ENCODE measurements at regions not wholly inside any gene's neighbourhood (a gene's known extent, or its start where the extent isn't known, plus 50 kb on each side); places are given as distances from the start of the nearest gene placed in this dataset.
"Not testable (repeated sequence)": the region's sequence is repeated elsewhere in the genome, so short reads cannot be mapped to it uniquely, and the experiment has no call there.

DNA sequence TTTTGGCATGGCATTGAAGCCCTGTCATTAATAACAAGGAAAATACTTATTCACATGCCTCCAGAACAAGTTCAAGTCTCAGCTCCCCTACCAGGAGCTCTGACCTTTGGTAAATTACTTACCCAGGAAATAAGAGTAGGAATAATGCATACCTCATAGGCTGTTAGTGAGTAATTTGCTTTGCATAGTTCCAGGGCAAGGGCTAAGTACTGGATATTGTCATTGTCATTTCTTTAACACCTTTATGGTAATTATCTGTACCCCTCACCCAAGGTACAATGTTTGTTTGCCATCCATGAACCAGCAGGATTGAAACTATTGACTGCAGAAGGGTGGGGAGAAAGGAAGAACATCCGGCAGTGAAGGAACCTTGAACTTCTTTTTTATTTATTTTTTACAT lies 148.5 kb downstream of the SOX2 start:
- DNase-seq = no peak

DNA sequence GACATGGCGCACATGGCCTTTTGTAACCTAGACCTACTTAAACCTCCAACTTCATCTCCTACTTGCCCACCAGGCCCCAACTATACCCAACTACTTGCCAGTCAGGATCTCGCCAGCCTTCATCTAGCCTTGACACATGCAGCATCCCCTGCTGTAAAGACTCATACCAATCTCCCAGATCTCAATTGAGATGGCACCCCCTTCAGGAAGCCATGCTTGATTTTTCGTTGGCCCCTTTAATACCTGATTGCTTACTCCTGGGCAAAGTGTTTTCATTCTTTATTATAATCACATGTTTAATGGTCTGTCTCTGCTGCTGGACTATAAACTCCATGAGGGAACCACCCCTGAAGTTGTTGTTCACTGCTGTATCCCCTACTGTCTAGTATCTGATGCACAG lies 150.8 kb downstream of the SOX2 start:
- DNase-seq = no peak

DNA sequence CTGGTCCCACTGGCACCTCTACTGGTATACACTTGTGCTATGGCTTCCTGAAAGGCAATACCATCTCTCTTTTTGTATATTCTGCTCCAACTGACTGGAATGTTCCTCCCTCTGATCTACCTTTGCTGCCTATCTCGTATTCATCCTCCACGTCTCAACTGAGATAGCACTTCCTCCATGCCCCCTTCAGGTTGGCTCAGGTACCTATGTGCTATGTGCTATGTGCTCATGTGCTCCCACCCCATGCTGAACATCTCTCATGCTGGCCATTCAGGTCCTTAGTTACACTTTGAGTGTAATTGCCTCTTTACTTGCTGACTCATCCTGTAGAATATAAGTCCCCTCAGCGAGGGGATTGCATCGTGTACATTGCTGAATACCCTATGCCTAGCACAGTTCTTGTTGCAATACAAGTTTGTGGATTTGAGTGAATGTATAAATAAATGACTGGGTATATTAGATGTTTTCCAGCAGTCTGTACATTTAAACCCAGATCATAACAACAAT lies 156.9 kb downstream of the SOX2 start:
- no peak for DNase-seq

DNA sequence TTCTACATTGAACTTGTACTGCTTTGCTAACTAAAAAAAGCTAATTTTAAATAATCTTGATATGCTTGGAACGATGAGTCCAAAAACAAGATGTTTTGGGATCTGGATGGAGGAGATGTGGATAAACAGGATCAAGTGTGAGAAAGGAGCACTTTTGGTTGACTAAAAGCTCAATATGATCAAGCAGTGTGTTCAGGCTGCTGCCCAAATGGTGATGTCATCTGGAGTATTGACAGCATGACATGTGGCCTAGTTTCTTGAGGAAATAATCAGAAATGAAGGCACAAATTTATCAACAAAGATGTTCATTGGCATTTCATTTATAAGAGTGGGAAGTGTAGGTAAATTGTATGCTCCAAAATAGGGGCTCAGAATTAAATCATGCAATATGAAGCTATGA lies 161.2 kb downstream of the SOX2 start:
- no peak for DNase-seq

DNA sequence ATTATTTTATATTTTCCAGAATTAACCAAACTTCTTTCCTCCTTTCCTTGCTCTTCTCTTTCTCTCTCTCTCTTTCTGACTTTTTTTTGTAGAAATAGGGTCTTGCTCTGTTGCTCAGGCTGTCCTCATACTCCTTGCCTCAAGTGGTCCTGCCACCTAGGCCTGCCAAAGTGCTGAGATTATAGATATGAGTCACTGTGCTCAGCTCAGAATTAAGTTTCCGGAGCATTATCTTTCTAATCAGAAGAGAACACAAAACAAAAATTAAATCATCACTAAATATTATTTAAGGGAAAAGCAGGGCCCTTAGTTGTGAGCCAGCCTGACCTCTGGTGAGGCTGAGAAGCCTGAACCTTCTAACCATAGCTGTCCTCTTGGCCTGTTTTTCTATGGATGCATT lies 168.2 kb downstream of the SOX2 start:
- no peak for DNase-seq

DNA sequence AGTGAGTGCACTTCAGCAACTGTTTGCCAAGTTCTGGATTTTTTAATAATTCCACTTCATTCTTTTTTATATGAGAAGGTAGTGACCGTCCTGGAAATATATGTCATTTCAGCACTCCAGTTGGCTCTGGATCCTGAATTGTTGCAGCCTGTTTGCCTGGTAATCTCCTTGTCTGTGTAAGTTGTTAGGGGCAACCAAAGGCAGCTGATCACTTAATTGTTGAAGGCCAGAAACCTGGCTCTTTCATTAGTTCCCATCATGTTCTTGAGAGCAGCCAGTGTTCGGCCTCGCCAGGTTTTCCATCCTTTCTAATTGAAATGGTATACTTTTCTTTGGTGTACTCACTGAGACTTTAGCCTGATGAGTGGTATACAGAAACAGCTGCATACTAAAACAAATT lies 168.6 kb downstream of the SOX2 start:
- DNase-seq = no peak

DNA sequence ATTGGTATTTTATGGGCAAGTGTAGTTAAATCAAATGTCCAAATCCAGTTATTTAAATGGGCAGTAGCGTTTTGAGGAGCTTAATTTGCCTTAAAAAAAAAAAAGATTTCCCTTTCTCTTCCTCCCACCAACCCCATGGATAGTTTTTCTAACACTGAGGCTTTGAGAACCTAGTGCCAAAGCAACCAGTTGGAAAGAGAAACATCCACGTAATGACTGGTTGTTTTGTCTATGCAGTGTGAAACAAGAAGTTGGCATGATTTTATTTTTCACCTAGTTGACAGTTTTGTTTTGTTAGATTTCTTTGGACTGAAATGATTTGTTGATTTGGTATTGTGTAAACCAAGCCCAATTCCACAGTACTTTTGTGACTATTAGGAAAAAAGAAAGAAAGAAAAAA lies 170.0 kb downstream of the SOX2 start:
- no peak for DNase-seq

DNA sequence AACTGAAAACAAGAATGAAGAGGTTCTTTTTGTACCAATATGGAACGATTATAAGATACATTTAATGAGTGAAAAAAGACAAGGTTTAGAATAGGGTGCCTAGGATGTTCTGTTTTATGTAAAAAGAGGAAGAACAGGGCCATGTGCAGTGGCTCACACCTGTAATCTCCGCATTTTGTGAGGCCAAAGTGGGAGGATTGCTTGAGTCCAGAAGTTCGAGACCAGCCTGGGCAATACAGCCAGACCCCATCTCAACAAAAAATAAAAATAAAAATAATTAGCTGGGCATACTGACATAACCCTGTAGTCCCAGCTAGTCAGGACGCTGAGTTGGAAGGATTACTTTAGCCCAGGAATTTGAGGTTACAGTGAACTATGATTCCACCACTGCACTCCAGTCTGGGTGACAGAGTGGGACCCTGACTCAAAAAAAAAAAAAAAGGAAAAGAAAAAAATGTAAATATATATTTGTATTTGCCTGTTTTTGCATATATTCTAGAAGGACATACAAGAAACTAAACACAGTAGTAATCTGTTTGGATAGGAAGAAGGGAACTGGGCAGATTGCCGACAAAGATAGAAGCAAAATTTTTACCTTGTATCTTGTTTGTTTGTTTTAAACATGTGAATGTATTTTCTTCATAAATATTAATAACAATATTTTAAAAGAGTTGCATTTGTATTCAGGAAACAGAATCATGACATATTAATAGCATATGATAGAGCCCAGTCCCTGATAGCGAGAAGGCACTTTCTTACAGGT lies 174.3 kb downstream of the SOX2 start:
- DNase-seq = no peak

DNA sequence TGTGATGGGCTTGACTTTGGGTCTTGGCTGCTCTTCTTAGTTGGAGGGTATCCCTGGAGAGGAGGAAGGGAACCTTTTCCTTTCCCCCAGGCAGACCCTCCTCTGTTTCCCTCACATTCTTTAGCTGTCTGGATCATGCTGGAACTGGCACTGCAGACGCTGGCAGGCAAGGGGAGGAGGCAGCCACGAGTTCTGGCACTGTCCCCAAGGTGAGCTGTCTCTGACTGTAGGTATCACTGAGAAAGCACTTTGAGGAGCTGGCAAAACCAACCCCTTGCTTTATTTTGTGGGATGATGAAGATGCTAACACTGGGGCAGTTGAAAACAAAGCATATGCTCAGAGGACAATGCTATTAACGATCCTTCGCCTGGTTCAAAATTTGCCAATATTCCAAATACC lies 175.0 kb downstream of the SOX2 start:
- DNase-seq = no peak

DNA sequence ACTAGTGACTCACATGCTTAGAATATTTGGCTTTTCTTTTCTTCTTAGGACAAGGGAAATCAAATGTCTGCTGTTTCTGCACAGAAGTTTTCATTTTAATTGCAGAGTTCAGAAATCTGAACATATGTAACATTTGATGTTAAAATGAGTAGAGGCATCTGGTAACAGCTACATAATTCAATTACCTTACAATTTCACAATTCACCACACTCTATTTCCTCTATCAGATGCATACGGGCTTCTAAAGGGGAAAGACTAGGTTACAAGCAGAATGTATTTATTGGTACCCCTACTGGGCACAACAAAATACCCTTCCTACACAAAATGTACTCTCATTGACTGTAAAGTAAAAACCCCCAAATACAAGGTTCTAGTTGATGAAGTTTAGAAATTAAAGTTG lies 176.0 kb downstream of the SOX2 start:
- DNase-seq = no peak

DNA sequence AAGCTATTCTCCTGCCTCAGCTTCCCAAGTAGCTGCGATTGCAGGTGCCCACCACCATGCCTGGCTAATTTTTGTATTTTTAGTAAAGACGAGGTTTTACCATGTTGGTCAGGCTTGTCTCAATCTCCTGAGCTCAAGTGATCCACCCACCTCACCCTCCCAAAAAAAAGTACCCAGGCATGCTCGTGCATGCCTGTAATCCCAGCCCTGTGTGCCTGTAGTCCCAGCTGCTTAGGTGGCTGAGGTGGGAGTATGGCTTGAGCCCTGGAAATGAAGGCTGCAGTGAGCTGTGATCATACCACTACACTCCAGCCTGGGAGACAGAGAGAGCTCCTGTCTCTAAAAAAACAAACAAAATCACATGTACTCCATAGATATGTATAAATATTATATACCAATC lies 176.5 kb downstream of the SOX2 start:
- no peak for DNase-seq

DNA sequence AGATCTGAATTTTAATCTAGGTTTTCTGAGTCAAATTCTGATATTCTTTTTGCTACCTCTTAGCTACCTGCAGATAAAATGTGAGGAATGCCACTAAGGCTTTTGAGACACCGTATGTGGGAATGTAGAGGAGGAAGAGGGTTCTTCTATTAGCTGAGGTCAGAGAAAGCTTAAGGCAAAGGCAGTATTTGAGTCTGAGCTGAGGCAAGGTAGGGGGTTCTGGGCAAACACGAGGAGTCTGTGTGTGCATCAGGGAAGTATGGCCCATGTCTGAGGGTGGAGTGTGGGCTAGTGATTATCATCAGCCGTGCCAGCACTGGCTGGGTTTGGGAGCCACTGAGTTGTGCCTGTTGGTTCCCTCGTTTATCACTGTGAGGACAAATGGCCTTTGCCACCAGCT lies 181.1 kb downstream of the SOX2 start:
- DNase-seq = no peak

DNA sequence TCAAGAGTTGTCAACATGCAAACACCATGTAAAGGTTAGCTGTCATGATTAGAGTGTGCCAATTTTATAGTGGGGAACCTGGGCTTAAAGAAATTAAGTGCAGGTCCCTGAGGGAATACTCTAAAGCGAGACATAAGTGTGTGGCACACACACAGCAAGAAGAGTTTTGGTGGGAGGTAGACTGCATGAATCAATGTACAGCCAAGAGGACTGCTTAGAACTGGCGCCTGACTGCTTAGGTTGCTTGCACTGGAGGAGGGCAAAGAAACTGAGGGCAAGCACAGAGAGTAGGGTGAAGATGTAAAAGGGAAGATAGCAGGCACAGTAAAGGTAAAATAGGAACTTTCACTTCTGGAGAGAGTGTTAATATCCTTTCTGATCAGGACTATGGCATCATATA lies 184.9 kb downstream of the SOX2 start:
- no peak for DNase-seq

DNA sequence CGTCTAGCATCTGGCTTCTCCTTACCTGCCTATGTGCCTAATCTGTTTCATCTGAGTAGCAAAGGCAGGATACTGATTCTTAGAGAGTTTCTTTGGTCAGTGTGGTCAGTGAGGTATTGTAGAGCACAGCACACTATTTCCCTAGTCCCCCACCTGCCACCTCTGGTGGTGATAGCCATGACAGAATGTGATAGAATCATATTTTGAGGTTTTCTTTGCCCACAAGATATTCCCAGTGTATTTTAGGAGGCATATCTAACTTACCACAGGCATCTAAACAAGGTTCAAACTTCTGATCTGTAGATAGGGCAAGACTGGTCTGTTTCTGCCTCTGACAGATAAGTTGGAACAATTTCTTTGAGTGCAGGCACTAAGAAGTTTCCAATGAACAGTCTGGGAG lies 188.0 kb downstream of the SOX2 start:
- no peak for DNase-seq

DNA sequence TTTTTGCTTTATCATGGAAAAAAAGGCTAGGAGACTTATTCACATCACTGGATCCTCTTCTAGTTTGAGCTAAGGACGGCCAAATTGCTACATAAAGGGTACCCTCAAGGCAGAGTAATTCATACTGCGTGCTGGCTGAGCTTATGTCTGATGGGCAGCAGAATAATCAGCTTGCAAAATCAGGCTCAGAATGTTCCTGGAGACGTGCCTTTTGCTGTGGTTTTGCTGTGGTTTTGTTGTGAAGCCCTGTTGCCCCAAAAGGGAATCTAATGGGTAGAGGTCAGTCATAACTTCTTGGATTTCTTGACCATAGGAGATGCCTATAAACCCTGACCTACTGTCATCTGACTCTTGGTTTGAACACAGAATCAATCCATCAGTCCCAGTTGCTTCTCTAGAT lies 189.9 kb downstream of the SOX2 start:
- DNase-seq = no peak

DNA sequence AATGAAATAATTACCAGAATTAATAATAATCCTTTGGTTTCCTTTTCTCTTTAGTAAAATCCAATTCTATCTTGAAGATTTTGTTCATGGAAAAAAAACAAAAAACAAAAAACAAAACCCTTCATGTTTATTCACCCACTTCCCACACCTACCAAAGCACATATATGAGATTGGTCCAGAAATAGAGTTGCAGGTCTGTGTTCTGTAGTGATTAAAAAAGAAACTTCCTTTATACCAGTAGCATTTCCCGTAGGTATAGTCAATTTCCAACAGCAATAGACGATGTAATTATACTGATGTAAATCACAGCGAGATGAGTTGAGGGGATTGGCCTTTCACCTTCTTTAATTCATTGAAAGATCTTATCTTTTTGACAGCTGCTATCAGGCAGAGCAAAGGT lies 194.6 kb downstream of the SOX2 start:
- DNase-seq = no peak

DNA sequence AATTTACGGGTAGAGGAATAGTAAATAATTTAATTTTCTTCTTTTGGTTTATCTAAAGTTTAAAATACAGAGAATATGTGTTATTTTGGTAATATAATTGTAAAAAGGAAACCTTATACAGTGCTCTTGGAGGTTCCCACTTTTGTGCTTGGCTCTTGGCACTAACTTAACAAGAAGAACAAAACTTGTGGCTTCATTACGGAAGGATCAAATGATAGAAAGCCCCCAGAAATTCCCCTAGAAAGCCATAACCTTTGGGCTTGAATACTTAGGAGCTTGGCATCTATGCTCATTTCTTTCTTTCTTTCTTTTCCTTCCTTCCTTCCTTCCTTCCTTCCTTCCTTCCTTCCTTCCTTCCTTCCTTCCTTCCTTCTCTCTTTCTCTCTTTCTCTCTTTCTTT lies 197.5 kb downstream of the SOX2 start:
- no peak for DNase-seq

DNA sequence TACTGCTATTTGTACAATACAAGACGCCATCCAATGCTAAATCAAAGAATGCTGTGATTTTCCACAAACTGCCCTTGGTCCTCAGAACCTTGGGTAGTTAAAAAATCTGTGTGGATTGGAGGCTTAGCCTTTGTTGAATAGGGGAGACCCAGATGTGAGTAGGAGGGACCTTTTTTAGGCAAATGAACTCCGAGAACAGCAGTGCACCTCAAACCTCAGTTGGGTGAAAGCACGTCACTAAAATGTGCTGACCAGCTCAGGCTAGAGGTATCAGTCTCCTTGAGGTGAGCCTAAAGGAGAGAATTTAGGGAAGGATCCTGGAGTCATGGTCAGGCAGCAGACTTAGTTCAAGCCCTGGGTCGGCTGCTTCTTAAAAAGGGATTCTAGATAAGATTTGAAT lies 200.7 kb downstream of the SOX2 start:
- no peak for DNase-seq

DNA sequence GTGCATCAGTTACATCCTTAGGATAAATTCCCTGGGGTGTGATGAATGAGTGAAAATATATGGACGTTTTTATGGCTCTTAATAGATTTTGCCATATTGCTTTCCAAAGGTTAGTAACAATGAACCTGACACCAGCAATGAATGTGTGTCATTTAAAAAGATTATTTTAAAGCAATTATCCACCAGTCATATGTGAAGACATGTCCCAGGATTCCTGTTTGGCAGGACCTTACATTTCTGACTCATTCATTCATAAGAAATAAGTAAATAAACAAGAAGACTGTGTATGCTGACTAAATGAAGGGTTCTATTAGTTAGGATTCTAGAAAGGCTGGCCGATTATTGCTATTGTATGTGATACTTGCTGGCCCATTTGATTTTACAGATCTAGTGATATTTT lies 201.5 kb downstream of the SOX2 start:
- DNase-seq = no peak

DNA sequence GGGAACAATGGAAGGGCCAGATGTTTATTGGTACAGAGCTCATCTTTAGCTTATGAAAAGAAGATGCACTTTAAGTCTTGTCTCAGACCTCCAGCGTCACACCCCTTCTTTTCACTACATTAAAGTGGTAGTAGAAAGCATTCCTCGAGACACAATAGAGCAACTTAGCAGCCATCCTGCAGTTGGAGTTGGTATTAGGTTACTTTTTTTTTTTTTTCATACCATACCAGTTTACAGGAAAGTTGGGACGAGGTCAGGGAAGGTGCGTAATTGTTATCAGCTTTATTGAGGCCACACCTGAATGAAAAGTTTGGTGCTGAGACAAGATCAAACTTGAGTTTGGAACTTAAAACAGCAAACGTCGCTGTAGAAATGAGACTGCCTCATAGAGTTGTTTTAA lies 203.8 kb downstream of the SOX2 start:
- DNase-seq = no peak

DNA sequence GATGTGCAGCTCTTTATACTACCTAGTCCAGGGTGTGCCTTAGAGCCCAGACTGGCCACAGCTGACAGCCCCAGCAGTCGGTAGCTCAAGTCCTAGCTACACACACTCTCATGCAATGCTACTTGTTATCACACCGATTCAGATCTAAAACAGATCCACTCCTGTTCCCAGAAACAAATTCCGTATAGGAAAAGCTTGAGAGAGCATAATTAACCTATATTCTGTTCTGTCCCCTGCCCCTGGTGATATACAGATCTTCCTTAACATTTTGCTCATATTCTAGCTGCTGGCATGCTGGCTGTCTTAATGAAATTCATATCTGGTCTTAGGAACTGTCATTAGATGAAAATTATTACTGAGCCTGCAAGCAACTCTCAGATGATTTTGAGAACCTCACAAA lies 204.3 kb downstream of the SOX2 start:
- no peak for DNase-seq

DNA sequence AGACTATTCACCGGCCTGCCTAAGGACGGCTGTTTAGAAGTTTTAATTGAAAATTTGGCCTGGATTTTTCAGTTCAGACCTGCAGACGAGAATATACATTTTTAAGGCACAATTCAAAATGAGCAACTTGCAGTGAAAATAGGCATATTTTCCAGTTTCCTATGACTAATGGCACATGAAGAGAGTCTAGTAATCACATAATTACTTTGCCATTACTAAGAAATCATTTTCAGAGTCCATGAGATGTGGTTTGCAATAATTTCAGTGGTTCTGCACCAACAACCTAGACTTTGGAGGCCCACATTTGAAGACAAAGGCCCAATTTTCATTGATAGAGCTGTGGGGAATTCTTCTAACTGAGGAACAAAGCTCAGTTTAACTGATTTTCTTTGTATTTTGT lies 205.3 kb downstream of the SOX2 start:
- no peak for DNase-seq

DNA sequence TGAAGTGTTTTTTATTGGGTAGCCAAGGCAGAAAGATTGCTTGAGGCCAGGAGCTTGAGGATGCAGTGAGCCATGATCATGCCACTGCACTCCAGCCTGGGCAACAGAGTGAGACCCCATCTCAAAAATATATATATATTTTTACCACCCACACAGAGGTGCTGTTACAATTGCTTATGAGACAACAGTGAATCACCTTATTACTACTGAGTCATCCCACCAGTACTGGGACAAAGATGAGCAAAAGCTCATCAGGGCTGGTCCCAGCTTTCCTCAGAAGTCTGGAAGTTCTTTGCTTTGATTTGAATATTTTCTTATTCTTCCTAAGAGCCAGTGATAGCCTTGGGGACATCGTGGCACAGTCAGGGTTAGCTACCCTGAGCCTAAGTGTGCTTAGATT lies 207.7 kb downstream of the SOX2 start:
- no peak for DNase-seq

DNA sequence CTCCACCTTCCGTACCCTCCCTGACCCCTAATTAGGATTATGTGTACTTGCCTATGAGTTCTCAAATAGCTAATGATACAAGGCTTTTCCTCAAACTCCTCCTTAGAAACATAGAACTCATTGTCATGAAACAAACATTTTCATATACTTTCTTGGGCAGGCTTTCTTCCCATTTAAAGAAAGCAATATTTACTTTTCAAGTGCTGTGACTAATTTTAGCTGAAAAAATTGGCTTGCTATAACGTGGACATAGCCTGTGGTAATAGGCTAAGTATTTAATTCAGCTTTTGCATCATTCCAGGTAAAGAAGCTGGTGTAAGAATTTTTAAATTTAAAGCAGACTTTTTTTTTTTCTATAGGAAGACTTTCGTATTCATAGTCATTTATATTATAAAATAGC lies 208.7 kb downstream of the SOX2 start:
- no peak for DNase-seq

DNA sequence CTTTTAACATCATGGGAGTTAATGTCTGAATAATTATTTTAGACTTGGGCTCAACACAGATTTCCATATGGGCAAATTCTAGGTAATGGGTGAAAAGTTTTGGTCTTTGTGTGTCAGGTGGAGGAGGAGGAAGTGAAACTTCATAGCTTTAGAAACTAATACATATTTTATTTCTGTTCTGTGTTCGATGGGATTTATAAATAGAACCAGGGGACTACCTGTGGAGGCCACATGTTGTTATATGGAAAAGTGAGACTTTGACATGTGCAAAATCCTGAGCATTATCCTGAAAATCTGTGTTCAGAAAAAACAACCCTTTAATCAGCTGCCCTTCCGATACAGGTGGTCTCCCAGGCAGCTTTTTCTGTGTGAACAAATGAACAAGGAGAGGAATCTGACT lies 209.5 kb downstream of the SOX2 start:
- no peak for DNase-seq

DNA sequence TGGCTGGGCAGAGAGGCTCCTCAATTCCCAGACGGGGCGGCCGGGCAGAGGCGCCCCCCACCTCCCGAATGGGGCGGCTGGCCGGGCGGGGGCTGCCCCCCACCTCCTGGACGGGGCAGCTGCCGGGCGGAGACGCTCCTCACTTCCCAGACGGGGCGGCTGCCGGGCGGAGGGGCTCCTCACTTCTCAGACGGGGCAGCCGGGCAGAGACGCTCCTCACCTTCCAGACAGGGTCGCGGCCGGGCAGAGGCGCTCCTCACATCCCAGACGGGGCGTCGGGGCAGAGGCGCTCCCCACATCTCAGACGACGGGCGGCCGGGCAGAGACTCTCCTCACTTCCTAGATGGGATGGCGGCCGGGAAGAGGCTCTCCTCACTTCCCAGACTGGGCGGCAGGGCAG lies 214.1 kb downstream of the SOX2 start:
- DNase-seq = not testable (repeated sequence)
